HAP-1 (cell line): ENCODE measurements at regions not wholly inside any gene's neighbourhood (a gene's known extent, or its start where the extent isn't known, plus 50 kb on each side); places are given as distances from the start of the nearest gene placed in this dataset.
"Not testable (repeated sequence)": the region's sequence is repeated elsewhere in the genome, so short reads cannot be mapped to it uniquely, and the experiment has no call there.

Source experiments
- DNase-seq, 2 experiments: peaks; one replicate each; pipeline ENCODE4 v3.0.0-alpha.2; 2016 to 2020; ENCODE audit warnings: low spot score in 2 of 2
- H3K27me3 ChIP-seq: fragments of 250-450 bp; sonication (Bioruptor Pico); 2 replicates; pipeline ENCODE4 v1.5.1; 2020; ENCODE audit warnings: low read depth, mild to moderate bottlenecking, moderate library complexity
- H3K36me3 ChIP-seq: fragments of 250-450 bp; sonication (Bioruptor Pico); replicated peaks from 2 replicates; pipeline ENCODE4 v1.5.1; 2020; ENCODE audit warnings: mild to moderate bottlenecking
- H3K4me1 ChIP-seq: fragments of 250-450 bp; sonication (Bioruptor Pico); 2 replicates; pipeline ENCODE4 v1.5.1; 2020; ENCODE audit warnings: mild to moderate bottlenecking
- H3K4me3 ChIP-seq: fragments of 250-450 bp; sonication (Bioruptor Pico); 2 replicates; pipeline ENCODE4 v1.5.1; 2020; ENCODE audit warnings: mild to moderate bottlenecking, moderate library complexity
- H3K9me3 ChIP-seq: fragments of 250-450 bp; sonication (Bioruptor Pico); 2 replicates; pipeline ENCODE4 v1.5.1; 2020; ENCODE audit warnings: mild to moderate bottlenecking, moderate library complexity
- in situ Hi-C: fragments of 300-500 bp; cut with MboI; formaldehyde crosslinking; loops from 3 replicates; pipeline ENCODE4 v1.14.3; 2020; ENCODE audit warnings: low sequenced_read_pairs, inconsistent platforms, mixed read lengths

DNA sequence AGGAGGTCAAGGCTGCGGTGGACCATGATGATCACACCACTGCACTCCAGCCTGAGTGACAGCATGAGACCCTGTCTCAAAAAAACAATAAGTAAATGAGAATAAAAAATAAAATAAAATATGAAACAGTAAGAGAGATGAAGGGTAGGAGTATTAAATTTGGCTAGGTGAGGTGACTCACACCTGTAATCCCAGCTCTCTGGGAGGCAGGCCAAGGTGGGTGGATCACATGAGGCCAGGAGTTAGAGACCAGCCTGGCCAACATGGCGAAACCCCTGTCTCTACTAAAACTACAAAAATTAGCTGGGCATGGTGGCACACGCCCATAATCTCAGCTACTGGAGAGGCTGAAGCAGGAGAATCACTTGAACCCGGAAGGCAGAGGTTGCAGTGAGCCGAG lies 87.4 kb upstream of the MRI1 start:
- in situ Hi-C loops = not testable (repeated sequence)

GRCh38 chr19:13672480-13673175 lies 91.7 kb upstream of the MRI1 start:
- in situ Hi-C loops, H3K27me3 ChIP-seq, H3K4me1 ChIP-seq, H3K4me3 ChIP-seq, H3K36me3 ChIP-seq, H3K9me3 ChIP-seq: not testable (repeated sequence)
- DNase-seq = peak in 1 of 2 experiments; percentile 12

More for the DNA sequence above, 87.4 kb upstream of the MRI1 start:
- H3K4me3 ChIP-seq, H3K27me3 ChIP-seq, DNase-seq, H3K4me1 ChIP-seq, H3K9me3 ChIP-seq, H3K36me3 ChIP-seq: not testable (repeated sequence)

- Histone ChIP-seq H3K36me3 (no peaks in the 10 kb centered on the region), H3K9me3 (no peaks in the 10 kb centered on the region), H3K4me1 (peaks cover 3% of the 10 kb centered on the region; the same call in 1 of the 2 replicates), H3K4me3 (no peak overlapping the region), H3K27me3 (no peaks in the 10 kb centered on the region)
- DNase-seq = no peak
- in situ Hi-C loops = no loop called here
These were observed 93.5 kb upstream of the MRI1 start for GRCh38 chr19:13670846-13671245.

DNA sequence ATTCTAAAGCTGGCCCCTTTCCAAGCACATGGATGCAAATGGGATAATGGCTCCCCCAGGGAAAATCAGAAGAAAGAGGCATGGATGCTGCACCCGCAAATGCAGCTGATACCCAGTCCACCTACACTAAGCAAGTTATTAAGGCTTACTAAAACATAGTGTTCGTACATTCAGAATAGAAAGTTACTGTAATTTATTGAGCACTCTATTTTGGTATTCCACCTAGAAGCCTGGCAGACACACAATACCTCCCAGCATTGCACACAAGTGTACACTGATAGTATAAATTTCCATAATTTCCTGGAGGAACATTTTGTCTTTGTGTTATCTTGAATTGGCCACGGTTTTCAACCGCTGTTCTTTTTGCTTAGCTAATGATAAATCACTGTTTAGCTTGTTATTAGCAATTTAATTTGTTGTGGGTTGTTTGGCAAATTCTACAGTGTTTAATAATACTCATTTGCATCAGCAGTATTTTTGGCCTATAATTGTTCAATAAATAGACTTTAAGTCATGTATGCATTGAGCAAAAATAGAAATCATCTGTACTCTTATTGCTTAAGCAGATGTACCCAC lies 94.5 kb upstream of the MRI1 start:
- no peak for DNase-seq
- in situ Hi-C loops = no loop called here
- H3K4me3 ChIP-seq = no peak overlapping the region

DNA sequence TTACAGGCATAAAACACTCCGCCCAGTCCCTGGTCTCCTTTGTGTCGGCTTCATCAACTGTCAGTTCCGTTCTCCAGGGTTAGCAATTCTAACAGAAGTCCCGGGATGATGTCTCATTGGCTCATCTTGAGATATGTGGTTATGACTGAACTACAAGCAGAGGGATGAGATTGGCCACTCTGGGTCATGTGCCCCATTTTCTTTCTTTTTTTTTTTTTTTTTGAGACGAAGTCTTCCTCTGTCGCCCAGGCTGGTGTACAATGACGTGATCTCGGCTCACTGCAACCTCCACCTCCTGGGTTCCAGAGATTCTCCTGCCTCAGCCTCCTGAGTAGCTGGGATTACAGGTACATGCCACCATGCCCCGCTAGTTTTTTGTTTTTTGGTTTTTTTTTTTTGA lies 95.4 kb upstream of the MRI1 start:
- in situ Hi-C loops = no loop called here
- H3K36me3 ChIP-seq = no peaks in the 10 kb centered on the region
- no peaks in the 10 kb centered on the region for H3K9me3 ChIP-seq
- H3K27me3 ChIP-seq = no peaks in the 10 kb centered on the region
- no peak for DNase-seq
- no peak overlapping the region for H3K4me3 ChIP-seq
- peaks cover 3% of the 10 kb centered on the region; the same call in 1 of the 2 replicates for H3K4me1 ChIP-seq

More for the DNA sequence above, 94.5 kb upstream of the MRI1 start:
- Histone ChIP-seq H3K27me3 (no peaks in the 10 kb centered on the region), H3K9me3 (no peaks in the 10 kb centered on the region), H3K36me3 (no peaks in the 10 kb centered on the region), H3K4me1 (peaks cover 3% of the 10 kb centered on the region; the same call in 1 of the 2 replicates)

GRCh38 chr19:13666165-13666564 lies 98.2 kb upstream of the MRI1 start:
- no peaks in the 10 kb centered on the region for H3K36me3 ChIP-seq
- no peak for DNase-seq
- H3K27me3 ChIP-seq = no peaks in the 10 kb centered on the region
- in situ Hi-C loops = no loop called here
- no peaks in the 10 kb centered on the region for H3K9me3 ChIP-seq
- peaks cover 3% of the 10 kb centered on the region; the same call in 1 of the 2 replicates for H3K4me1 ChIP-seq
- no peak overlapping the region for H3K4me3 ChIP-seq

DNA sequence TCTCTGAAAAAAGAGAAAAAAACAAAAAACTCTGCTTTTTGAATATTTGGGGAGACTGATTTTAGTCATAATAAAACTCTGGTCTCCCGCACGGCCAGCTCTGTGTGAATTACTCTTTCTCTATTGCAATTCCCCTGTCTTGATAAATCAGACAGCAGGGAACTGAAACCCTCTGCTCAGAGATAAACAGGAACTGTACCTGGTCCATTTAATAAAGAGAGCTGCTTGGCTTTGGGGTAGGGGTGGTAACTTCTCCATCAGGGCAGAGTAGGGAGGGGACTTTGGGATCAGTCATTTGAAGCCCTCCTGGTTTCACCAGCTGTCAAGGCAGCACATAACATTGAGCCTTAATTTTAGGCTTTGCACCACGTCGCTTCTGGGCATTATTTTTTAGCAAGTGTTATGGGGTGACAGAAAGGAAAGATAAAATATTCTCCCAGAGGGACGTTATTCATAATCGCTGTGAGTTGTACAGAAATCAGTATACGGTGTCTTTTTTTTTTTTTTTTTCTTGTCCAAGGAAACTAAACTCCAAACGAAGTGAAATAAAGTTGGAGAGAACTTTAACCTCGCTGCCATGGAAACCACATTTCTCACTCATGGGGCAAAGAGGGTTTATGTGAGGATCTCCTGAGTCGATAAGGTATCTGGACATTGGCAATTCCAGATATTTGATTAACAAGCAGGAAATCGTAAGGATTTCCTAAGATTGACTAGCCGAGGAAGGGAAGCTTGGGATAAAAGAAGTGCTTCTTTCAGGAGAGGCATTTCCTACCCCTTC lies 99.0 kb upstream of the MRI1 start:
- no peak for DNase-seq
- no peak overlapping the region for H3K4me3 ChIP-seq
- H3K4me1 ChIP-seq = no peaks in the 10 kb centered on the region
- H3K27me3 ChIP-seq = no peaks in the 10 kb centered on the region
- H3K36me3 ChIP-seq = no peaks in the 10 kb centered on the region
- in situ Hi-C loops = no loop called here
- no peaks in the 10 kb centered on the region for H3K9me3 ChIP-seq

DNA sequence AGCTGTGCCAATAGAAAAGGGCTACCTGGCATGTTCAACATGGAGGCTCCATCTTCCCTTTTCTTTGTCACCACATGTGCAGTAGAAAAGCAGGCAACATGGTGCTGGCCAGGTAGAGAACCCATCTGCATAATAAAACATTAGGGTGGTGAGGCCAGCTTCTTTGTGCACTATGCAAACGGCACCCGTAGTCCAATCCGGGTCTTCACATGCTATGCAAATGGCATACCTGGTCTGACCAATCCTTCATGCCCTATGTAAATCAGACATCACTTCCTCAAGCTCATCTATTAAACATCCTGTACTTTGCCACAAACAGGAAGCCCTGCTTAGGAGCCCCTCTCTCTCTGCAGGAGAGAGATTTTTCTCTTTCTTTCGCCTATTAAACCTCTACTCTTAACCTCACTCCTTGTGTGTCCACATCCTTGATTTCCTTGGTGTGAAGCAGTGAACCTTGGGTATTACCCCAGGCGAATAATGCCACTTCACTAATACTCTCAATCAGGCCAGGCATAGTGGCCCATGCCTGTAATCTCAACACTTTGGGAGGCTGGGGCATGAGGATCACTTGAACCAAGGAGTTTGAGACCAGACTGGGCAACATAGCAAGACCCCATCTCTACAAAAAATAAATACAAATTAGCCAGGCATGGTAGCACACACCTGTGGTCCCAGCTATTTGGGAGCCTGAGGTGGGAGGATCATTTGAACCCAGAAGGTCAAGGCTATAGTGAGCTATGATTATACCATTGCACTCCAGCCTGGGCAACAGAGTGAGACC lies 111.3 kb upstream of the MRI1 start:
- H3K9me3 ChIP-seq = no peaks in the 10 kb centered on the region
- H3K27me3 ChIP-seq = no peaks in the 10 kb centered on the region
- DNase-seq = no peak
- H3K4me1 ChIP-seq = no peaks in the 10 kb centered on the region
- H3K36me3 ChIP-seq = no peaks in the 10 kb centered on the region
- no peak overlapping the region for H3K4me3 ChIP-seq
- in situ Hi-C loops = no loop called here

DNA sequence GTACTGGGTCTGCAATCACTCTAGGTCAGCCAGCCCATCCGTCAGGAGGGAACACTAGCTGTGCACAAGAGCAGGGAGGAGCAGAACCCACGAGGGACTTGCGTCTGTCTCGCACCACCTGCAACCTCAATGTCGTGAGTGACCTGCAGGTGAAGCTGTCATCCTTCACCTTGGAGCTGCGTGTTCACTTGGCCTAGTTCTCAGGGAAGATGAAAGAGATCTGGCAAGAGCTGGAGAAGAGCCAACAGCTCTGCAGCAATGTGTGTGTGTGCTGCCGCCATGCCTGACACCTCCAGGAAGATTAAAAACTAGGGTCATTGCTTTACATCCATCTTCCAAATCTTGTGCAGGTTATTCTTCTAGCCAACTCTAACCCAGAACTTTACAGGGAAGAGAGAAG lies 117.6 kb upstream of the MRI1 start:
- no peaks in the 10 kb centered on the region for H3K36me3 ChIP-seq
- H3K9me3 ChIP-seq = no peaks in the 10 kb centered on the region
- H3K27me3 ChIP-seq = peaks cover 2% of the 10 kb centered on the region; the same call in 1 of the 2 replicates
- no peaks in the 10 kb centered on the region for H3K4me1 ChIP-seq
- H3K4me3 ChIP-seq = no peak overlapping the region
- in situ Hi-C loops = no loop called here
- no peak for DNase-seq

- Histone ChIP-seq H3K4me3 (no peak overlapping the region), H3K27me3 (peaks cover 2% of the 10 kb centered on the region; the same call in 1 of the 2 replicates), H3K9me3 (no peaks in the 10 kb centered on the region; the same call in 1 of the 2 replicates), H3K4me1 (no peaks in the 10 kb centered on the region), H3K36me3 (no peaks in the 10 kb centered on the region)
- DNase-seq = peak in 1 of 2 experiments; percentile 10
- in situ Hi-C loops = no loop called here
These were observed 119.7 kb upstream of the MRI1 start for GRCh38 chr19:13644645-13645044.

GRCh38 chr19:13640611-13641010 lies 123.7 kb upstream of the MRI1 start:
- no peaks in the 10 kb centered on the region for H3K4me1 ChIP-seq
- no peak for DNase-seq
- H3K36me3 ChIP-seq = no peaks in the 10 kb centered on the region
- in situ Hi-C loops = no loop called here
- peaks cover 2% of the 10 kb centered on the region for H3K27me3 ChIP-seq
- no peaks in the 10 kb centered on the region; the same call in 1 of the 2 replicates for H3K9me3 ChIP-seq
- no peak overlapping the region for H3K4me3 ChIP-seq

DNA sequence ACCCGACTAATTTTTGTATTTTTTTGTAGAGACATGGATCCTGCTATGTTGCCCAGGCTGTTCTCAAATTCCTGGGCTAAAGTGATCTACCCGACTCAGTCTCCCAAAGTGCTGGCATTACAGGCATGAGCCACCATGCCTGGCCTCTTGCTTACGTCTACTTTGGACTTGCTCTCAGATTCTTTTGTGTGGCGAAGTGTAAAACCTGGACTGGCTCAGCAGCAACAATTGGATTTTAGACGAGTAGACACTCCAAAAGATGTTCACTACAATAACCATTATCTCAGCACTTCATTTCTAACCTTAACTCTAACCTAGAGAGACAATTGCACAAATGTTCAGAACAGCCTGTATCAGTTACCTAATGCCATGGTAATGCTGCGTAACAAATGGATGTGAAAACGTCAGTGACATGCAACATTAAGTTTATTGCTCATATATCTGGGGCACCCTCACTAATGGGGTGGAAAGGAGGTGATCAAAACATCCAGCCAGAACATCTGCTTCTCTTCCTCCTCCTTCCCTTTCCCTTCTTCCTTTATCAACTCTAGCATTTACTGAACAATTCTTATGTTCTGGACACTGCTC lies 124.9 kb upstream of the MRI1 start:
- Histone ChIP-seq H3K4me3 (no peak overlapping the region), H3K27me3 (peaks cover 2% of the 10 kb centered on the region), H3K4me1 (no peaks in the 10 kb centered on the region), H3K36me3 (no peaks in the 10 kb centered on the region), H3K9me3 (no peaks in the 10 kb centered on the region; the same call in 1 of the 2 replicates)
- in situ Hi-C loops = no loop called here
- no peak for DNase-seq

DNA sequence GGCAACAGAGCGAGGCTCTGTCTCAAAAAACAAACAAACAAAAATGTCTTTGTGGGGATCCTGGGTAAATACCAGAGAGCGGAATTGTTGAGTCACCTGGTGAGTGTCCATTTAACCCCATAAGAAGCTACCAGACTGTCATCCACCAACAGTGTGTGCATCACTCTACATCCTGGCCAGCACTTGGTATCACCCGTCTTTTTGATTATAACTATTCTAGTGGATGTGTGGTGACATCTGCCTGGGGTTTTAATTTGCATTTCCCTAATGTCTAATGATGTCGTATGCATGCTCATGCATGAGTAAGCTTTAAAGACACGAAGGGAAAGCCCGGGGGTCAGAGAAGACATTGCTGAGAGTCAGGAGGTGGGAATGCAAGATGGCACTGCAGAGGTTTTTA lies 126.7 kb upstream of the MRI1 start:
- Histone ChIP-seq H3K36me3 (no peaks in the 10 kb centered on the region), H3K4me3 (no peak overlapping the region), H3K9me3 (no peaks in the 10 kb centered on the region; the same call in 1 of the 2 replicates), H3K4me1 (no peaks in the 10 kb centered on the region), H3K27me3 (no peaks in the 10 kb centered on the region; the same call in 1 of the 2 replicates)
- in situ Hi-C loops = no loop called here
- DNase-seq = no peak
